ENCODE measurements at regions not wholly inside any gene's neighbourhood (a gene's known extent, or its start where the extent isn't known, plus 50 kb on each side); places are given as distances from the start of the nearest gene placed in this dataset.

DNA sequence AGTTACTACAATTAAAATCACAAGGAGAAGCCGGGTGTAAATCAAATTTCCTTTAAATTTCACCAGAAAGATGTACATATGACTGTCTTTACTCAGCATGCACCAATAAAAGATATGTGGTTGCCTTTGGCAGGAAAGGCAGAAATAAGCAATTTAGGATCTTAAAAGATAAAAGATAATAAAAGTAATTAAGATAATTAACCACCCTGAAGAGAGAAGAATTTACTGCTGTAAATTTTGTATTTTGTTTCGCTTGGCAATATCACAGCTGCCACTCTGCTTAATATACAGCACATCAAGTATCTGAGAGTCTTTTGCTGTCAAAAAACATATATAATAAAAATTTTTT, 411.9 kb downstream of the MN1 start:
- no peak for TF ChIP-seq POLR2AphosphoS5 (IDR thresholded peaks at IDR 0.05; ENCODE audit: low read depth, low read length)
- TF ChIP-seq, protein P1, sequence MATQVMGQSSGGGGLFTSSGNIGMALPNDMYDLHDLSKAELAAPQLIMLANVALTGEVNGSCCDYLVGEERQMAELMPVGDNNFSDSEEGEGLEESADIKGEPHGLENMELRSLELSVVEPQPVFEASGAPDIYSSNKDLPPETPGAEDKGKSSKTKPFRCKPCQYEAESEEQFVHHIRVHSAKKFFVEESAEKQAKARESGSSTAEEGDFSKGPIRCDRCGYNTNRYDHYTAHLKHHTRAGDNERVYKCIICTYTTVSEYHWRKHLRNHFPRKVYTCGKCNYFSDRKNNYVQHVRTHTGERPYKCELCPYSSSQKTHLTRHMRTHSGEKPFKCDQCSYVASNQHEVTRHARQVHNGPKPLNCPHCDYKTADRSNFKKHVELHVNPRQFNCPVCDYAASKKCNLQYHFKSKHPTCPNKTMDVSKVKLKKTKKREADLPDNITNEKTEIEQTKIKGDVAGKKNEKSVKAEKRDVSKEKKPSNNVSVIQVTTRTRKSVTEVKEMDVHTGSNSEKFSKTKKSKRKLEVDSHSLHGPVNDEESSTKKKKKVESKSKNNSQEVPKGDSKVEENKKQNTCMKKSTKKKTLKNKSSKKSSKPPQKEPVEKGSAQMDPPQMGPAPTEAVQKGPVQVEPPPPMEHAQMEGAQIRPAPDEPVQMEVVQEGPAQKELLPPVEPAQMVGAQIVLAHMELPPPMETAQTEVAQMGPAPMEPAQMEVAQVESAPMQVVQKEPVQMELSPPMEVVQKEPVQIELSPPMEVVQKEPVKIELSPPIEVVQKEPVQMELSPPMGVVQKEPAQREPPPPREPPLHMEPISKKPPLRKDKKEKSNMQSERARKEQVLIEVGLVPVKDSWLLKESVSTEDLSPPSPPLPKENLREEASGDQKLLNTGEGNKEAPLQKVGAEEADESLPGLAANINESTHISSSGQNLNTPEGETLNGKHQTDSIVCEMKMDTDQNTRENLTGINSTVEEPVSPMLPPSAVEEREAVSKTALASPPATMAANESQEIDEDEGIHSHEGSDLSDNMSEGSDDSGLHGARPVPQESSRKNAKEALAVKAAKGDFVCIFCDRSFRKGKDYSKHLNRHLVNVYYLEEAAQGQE (IDR thresholded peaks at IDR 0.05; ENCODE audit: insufficient read depth in 1 of 2, low read depth in 2 of 2, low read length in 2 of 2): no peak
- no peak for TF ChIP-seq FOXP2 (optimal IDR thresholded peaks at IDR 0.05; ENCODE audit: borderline replicate concordance, extremely low read depth, extremely low read length, insufficient read depth)

Data from PFSK-1 (cell line).